ENCODE measurements at regions not wholly inside any gene's neighbourhood (a gene's known extent, or its start where the extent isn't known, plus 50 kb on each side); places are given as distances from the start of the nearest gene placed in this dataset.

- no peak for ATAC-seq
- TF ChIP-seq TCF4 (CRISPR knock-in tag; IDR thresholded peaks at IDR 0.05; ENCODE audit: borderline replicate concordance) (no peak), PPARA (CRISPR knock-in tag; IDR thresholded peaks at IDR 0.05; ENCODE audit: borderline replicate concordance) (no peak), ZC3H10 (CRISPR knock-in tag; IDR thresholded peaks at IDR 0.05) (no peak), CSRNP3 (CRISPR knock-in tag; IDR thresholded peaks at IDR 0.05) (no peak), TOX (CRISPR knock-in tag; IDR thresholded peaks at IDR 0.05; ENCODE audit: borderline replicate concordance) (no peak), OSR1 (CRISPR knock-in tag; IDR thresholded peaks at IDR 0.05) (no peak)
These were observed 130.6 kb upstream of the MDM1 start for GRCh38 chr12:68462803-68463202.

GRCh38 chr12:68465227-68465626 is 133.1 kb upstream of the MDM1 start:
- TF ChIP-seq ARNTL (CRISPR knock-in tag; IDR thresholded peaks at IDR 0.05; ENCODE audit: borderline replicate concordance, low read depth) (no peak), TOX (CRISPR knock-in tag; IDR thresholded peaks at IDR 0.05; ENCODE audit: borderline replicate concordance) (no peak), ZC3H10 (CRISPR knock-in tag; IDR thresholded peaks at IDR 0.05) (no peak), CREB5 (CRISPR knock-in tag; IDR thresholded peaks at IDR 0.05; ENCODE audit: low read depth) (no peak), PATZ1 (CRISPR knock-in tag; IDR thresholded peaks at IDR 0.05; ENCODE audit: borderline replicate concordance) (no peak), CSRNP3 (CRISPR knock-in tag; IDR thresholded peaks at IDR 0.05) (no peak), BACH2 (CRISPR knock-in tag; IDR thresholded peaks at IDR 0.05; ENCODE audit: borderline replicate concordance) (no peak), ISL1 (CRISPR knock-in tag; IDR thresholded peaks at IDR 0.05) (no peak), ESRRG (CRISPR knock-in tag; IDR thresholded peaks at IDR 0.05) (no peak), RARB (CRISPR knock-in tag; IDR thresholded peaks at IDR 0.05) (no peak), CSDC2 (CRISPR knock-in tag; IDR thresholded peaks at IDR 0.05) (no peak), OSR1 (CRISPR knock-in tag; IDR thresholded peaks at IDR 0.05) (no peak), POU6F1 (CRISPR knock-in tag; IDR thresholded peaks at IDR 0.05; ENCODE audit: borderline replicate concordance, low read depth) (no peak), PPARA (CRISPR knock-in tag; IDR thresholded peaks at IDR 0.05; ENCODE audit: borderline replicate concordance) (no peak), TSHZ2 (CRISPR knock-in tag; IDR thresholded peaks at IDR 0.05) (no peak), ZNF70 (CRISPR knock-in tag; IDR thresholded peaks at IDR 0.05) (no peak), SNAI2 (CRISPR knock-in tag; IDR thresholded peaks at IDR 0.05) (no peak), ZFP3 (CRISPR knock-in tag; IDR thresholded peaks at IDR 0.05) (no peak), ZNF565 (CRISPR knock-in tag; conservative IDR thresholded peaks at IDR 0.05; ENCODE audit: low read depth) (no peak), ZFP30 (CRISPR knock-in tag; IDR thresholded peaks at IDR 0.05) (no peak)
- no peak for ATAC-seq
